Hematopoietic multipotent progenitor cell treated with erythropoietin and hydrocortisone succinate and interleukin-3 and kit ligand, for 15 days (in vitro differentiated cells): ENCODE measurements at regions not wholly inside any gene's neighbourhood (a gene's known extent, or its start where the extent isn't known, plus 50 kb on each side); places are given as distances from the start of the nearest gene placed in this dataset.
"Not testable (repeated sequence)": the region's sequence is repeated elsewhere in the genome, so short reads cannot be mapped to it uniquely, and the experiment has no call there.

ENCODE experiments used
- DNase-seq: peaks from one replicate; pipeline ENCODE4 v3.0.0-alpha.2; 2015; ENCODE audit warnings: low spot score

- no peak for DNase-seq
These were observed 844.6 kb upstream of the FRG1 start for GRCh38 chr4:189096108-189096507.

DNA sequence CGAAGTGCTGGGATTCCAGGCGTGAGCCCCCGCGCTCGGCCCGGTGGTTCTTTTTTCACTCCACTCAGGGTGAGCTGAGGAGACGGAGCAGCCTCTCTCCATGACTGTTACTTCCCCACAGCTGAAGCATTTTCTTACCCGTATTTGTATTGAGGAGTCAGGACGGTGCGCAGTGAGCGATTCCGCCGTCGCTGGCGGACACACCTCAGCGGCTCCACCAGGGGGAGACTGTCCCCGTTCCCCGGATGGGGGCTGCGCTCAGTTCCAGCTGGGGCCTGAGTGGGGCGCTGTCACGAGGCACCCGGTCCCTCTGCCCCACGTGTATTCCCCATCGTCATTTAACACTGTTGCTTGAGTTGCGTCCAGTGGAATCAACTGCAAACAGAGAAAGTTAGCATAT lies 844.0 kb upstream of the FRG1 start:
- DNase-seq: no peak

- DNase-seq: no peak
These were observed 841.6 kb upstream of the FRG1 start for GRCh38 chr4:189098932-189099696.

DNA sequence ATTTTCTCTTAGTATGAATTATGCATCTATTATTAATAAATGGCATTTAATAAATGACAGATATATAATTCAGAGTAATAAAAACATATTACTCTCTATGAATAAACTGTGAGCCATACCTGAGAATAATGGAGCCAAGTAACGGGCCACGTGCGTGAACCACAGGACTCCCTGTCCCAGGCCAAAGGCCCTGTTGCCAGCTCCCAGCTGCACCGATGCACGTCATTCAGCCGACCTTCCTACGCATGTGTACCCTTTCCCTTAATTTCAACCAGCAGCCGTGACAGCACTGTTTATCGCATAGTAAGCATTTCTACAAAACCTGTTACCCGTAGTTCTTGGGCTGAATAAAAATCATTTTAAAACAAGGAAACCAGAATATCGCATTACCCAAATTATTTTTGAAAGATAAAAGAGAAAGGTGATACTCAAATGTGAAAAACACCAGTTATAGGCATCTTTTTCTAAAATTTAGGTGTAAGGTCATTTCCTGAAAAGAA lies 827.2 kb upstream of the FRG1 start:
- DNase-seq: no peak

DNA sequence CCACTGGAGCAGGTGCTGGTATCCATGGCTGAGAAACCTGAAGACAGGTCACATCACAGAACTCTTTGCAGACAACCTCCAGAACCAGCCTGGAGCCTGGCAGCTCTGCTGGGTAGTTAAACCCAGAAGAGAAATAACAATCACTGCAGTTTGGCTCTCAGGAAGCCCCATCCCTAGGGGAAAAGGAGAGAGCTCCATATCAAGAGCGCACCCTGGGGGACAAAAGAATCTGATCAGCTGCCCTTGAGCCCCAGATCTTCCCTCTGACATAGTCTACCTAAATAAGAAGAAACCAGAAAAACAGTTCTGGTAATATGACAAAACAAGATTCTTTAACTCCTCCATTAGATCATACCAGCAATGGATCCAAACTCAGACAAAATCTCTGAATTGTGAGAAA lies 823.2 kb upstream of the FRG1 start:
- DNase-seq: no peak

- DNase-seq: no peak
These were observed 819.3 kb upstream of the FRG1 start for GRCh38 chr4:189121336-189121735.

- no peak for DNase-seq
These were observed 816.4 kb upstream of the FRG1 start for GRCh38 chr4:189124149-189124758.

DNA sequence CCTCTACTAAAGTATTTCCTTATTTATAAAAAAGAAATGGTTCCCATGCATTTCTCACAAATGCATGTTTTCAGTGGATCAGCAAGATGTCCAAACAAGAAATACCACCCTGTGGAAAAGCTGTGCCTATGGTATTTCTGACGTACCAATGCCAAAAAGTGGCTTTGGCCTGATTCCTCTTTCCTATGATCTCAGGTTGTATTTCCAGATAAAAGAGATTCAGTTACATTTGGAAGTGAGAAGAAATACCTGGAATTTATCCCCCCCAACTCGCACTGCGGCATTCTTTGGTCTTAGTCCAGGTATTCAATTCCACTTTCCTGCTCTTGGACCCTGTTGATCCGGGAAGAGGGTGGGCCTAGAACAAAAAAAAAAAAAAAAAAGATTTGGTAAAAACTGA lies 815.9 kb upstream of the FRG1 start:
- DNase-seq: no peak

DNA sequence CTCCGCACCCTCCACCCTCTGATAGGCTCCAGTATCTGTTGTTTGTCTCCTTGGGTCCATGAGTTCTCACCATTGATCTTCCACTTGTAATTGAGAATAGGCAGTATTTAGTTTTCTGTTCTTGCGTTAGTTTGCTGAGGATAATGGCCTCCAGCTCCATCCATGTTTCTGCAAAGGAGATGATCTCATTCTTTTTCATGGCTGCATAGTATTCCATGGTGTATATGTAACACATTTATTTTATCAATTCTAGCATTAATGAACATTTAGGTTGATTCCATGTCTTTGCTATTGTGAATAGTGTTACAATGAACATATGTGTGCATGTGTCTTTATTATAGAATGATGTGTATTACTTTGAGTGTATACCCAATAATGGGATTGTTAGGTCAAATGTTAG lies 814.6 kb upstream of the FRG1 start:
- DNase-seq: no peak

GRCh38 chr4:189128341-189128740 lies 812.3 kb upstream of the FRG1 start:
- DNase-seq: no peak

GRCh38 chr4:189129044-189129694 lies 811.5 kb upstream of the FRG1 start:
- DNase-seq: no peak

- DNase-seq: no peak
These were observed 809.6 kb upstream of the FRG1 start for GRCh38 chr4:189131118-189131517.

GRCh38 chr4:189136462-189136861 lies 804.2 kb upstream of the FRG1 start:
- DNase-seq: no peak

GRCh38 chr4:189143263-189143952 lies 797.3 kb upstream of the FRG1 start:
- no peak for DNase-seq

GRCh38 chr4:189147005-189147929 lies 793.4 kb upstream of the FRG1 start:
- DNase-seq: no peak

- not testable (repeated sequence) for DNase-seq
These were observed 785.6 kb upstream of the FRG1 start for GRCh38 chr4:189155083-189155482.

GRCh38 chr4:189162073-189162789 lies 778.4 kb upstream of the FRG1 start:
- no peak for DNase-seq

- no peak for DNase-seq
These were observed 777.8 kb upstream of the FRG1 start for GRCh38 chr4:189162888-189163287.

- DNase-seq: no peak
These were observed 764.7 kb upstream of the FRG1 start for GRCh38 chr4:189176002-189176401.

DNA sequence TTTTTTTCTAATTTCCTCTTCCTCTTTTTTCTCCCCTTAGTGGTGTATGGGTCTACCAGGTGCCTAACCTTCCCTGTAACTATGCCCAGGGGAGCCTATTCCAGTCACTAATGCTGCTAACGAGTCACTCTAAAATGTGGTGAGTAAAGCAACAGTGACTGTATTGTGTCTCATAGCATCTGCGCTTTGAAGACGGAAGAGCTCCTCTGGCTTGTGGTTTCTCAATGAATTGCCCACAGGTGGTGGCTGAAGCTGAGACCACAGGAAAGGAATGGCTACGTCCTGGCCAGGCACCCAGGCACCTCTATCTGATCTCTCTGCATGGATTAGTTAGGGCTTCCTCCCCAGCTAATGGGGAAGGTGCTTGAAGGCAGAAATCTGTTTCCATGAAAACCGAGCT lies 763.5 kb upstream of the FRG1 start:
- no peak for DNase-seq
